ENCODE measurements at regions not wholly inside any gene's neighbourhood (a gene's known extent, or its start where the extent isn't known, plus 50 kb on each side); places are given as distances from the start of the nearest gene placed in this dataset.

GRCh38 chr20:58011947-58012610 is 216.4 kb downstream of the ANKRD60 start:
- H3K36me3 Mint-ChIP-seq (ENCODE audit: insufficient read depth in 2 of 2), result no peaks in the 10 kb centered on the region
- H3K9me3 Mint-ChIP-seq, result no peaks in the 10 kb centered on the region
- peaks cover 20% of the 10 kb centered on the region for H3K4me1 Mint-ChIP-seq (ENCODE audit: low read depth)
- peaks cover 83% of the 10 kb centered on the region for H3K27me3 Mint-ChIP-seq (ENCODE audit: low read depth)
- ATAC-seq (replicated peaks in 1 of 2), result no peak
- no peak overlapping the region for H3K27ac Mint-ChIP-seq
- no peak for DNase-seq
- no peak overlapping the region for H3K4me3 Mint-ChIP-seq

- ATAC-seq (replicated peaks in 1 of 2) (no peak), DNase-seq (no peak)
- Mint-ChIP-seq H3K36me3 (ENCODE audit: insufficient read depth in 2 of 2) (no peaks in the 10 kb centered on the region), H3K4me1 (ENCODE audit: low read depth) (peaks cover 19% of the 10 kb centered on the region), H3K27me3 (ENCODE audit: low read depth) (peaks cover 78% of the 10 kb centered on the region), H3K4me3 (no peak overlapping the region), H3K9me3 (no peaks in the 10 kb centered on the region), H3K27ac (no peak overlapping the region)
These were observed 217.1 kb downstream of the ANKRD60 start for GRCh38 chr20:58011106-58011946.

DNA sequence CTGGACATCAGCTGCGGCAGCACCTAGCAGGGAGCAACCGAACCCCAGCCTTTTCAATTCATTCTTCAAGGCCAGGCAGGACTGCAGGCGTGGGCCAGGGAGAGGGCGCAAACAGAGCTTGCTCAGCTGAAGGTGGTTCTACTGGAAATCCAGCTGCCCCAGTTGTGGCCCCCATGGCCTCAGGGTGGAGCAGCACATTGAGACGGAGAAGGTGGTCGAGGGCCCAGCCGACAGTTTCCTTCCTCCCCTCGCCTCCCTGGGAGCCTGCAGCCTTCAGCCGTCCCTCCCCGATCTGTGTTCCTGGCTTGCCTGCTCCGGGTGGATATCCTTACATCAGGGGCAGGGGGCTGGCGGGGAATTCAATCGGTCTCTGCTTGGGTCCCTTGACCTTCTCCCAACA is 217.8 kb downstream of the ANKRD60 start:
- Mint-ChIP-seq H3K27me3 (ENCODE audit: low read depth) (peaks cover 72% of the 10 kb centered on the region), H3K27ac (no peak overlapping the region), H3K4me1 (ENCODE audit: low read depth) (peaks cover 17% of the 10 kb centered on the region), H3K36me3 (ENCODE audit: insufficient read depth in 2 of 2) (no peaks in the 10 kb centered on the region), H3K9me3 (no peaks in the 10 kb centered on the region), H3K4me3 (no peak overlapping the region)
- no peak for DNase-seq
- ATAC-seq (replicated peaks in 1 of 2), result no peak

DNA sequence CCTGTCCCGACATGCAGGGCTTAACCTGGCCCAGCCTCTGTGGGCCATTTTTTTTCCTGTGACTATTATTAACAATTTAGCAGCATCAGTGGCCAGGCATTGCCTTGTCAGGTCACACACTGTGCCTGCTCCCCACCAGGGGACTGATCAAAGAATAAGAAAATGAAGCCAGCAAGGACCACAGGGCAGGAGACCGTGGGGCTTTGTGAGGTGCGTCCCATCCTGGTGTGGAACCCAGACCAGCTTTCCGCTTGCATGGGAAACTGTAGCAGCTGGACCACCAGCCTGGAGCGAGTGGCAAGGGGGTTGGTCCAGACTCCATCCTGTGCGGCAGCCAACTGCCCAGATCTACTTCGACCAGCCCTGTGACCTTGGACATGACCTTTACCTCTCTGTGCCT is 218.3 kb downstream of the ANKRD60 start:
- Mint-ChIP-seq H3K9me3 (no peaks in the 10 kb centered on the region), H3K36me3 (ENCODE audit: insufficient read depth in 2 of 2) (no peaks in the 10 kb centered on the region)
- ATAC-seq (replicated peaks in 1 of 2), result no peak

GRCh38 chr20:58008866-58009265 is 219.6 kb downstream of the ANKRD60 start:
- no peak overlapping the region for H3K4me3 Mint-ChIP-seq
- H3K4me1 Mint-ChIP-seq (ENCODE audit: low read depth), result peaks cover under 1% of the 10 kb centered on the region
- no peak for DNase-seq
- H3K27me3 Mint-ChIP-seq (ENCODE audit: low read depth), result peaks cover 59% of the 10 kb centered on the region
- no peaks in the 10 kb centered on the region for H3K36me3 Mint-ChIP-seq (ENCODE audit: insufficient read depth in 2 of 2)
- H3K9me3 Mint-ChIP-seq, result no peaks in the 10 kb centered on the region
- no peak overlapping the region for H3K27ac Mint-ChIP-seq
- no peak for ATAC-seq (replicated peaks in 1 of 2)

More for the DNA sequence above, 218.3 kb downstream of the ANKRD60 start:
- Mint-ChIP-seq H3K27me3 (ENCODE audit: low read depth) (peaks cover 69% of the 10 kb centered on the region), H3K27ac (no peak overlapping the region), H3K4me1 (ENCODE audit: low read depth) (peaks cover 14% of the 10 kb centered on the region), H3K4me3 (no peak overlapping the region)
- no peak for DNase-seq

GRCh38 chr20:58008413-58008812 is 220.0 kb downstream of the ANKRD60 start:
- H3K9me3 Mint-ChIP-seq, result no peaks in the 10 kb centered on the region
- H3K4me3 Mint-ChIP-seq, result no peak overlapping the region
- DNase-seq (no peak), ATAC-seq (replicated peaks in 1 of 2) (no peak)
- H3K27ac Mint-ChIP-seq, result no peak overlapping the region
- peaks cover 56% of the 10 kb centered on the region for H3K27me3 Mint-ChIP-seq (ENCODE audit: low read depth)
- no peaks in the 10 kb centered on the region for H3K36me3 Mint-ChIP-seq (ENCODE audit: insufficient read depth in 2 of 2)
- no peaks in the 10 kb centered on the region for H3K4me1 Mint-ChIP-seq (ENCODE audit: low read depth)

GRCh38 chr20:58007947-58008346 is 220.5 kb downstream of the ANKRD60 start:
- Mint-ChIP-seq H3K27me3 (ENCODE audit: low read depth) (peaks cover 52% of the 10 kb centered on the region), H3K27ac (no peak overlapping the region), H3K9me3 (no peaks in the 10 kb centered on the region), H3K36me3 (ENCODE audit: insufficient read depth in 2 of 2) (no peaks in the 10 kb centered on the region), H3K4me1 (ENCODE audit: low read depth) (no peaks in the 10 kb centered on the region), H3K4me3 (no peak overlapping the region)
- DNase-seq (no peak), ATAC-seq (replicated peaks in 1 of 2) (no peak)

- peaks cover 38% of the 10 kb centered on the region for H3K27me3 Mint-ChIP-seq (ENCODE audit: low read depth)
- no peaks in the 10 kb centered on the region for H3K4me1 Mint-ChIP-seq (ENCODE audit: low read depth)
- DNase-seq (no peak), ATAC-seq (replicated peaks in 1 of 2) (no peak)
- no peak overlapping the region for H3K4me3 Mint-ChIP-seq
- H3K9me3 Mint-ChIP-seq, result no peaks in the 10 kb centered on the region
- H3K36me3 Mint-ChIP-seq (ENCODE audit: insufficient read depth in 2 of 2), result no peaks in the 10 kb centered on the region
- no peak overlapping the region for H3K27ac Mint-ChIP-seq
These were observed 221.8 kb downstream of the ANKRD60 start for GRCh38 chr20:58006346-58007316.

- no peak for ATAC-seq (replicated peaks in 1 of 2)
- no peak overlapping the region for H3K4me3 Mint-ChIP-seq
These were observed 222.7 kb downstream of the ANKRD60 start for GRCh38 chr20:58005581-58006345.

DNA sequence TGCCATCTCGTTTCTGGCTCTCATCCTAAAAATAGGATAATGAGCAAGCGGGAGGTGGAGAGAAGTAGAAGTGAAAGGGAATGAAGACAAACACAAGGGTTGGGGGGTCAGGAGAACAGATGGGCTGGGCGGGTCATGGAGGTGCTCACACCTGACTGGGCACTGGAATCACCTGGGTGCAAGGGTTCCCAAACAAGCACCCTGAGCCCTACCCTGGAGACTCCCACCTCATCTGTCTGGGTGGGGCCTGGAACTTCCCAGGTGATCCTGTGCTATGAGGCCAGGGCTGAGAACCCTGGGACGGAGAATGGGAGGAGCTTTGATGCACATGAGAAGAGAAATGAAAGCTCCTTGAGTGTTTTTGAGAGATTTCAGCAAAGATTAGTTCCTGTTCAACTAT is 223.6 kb downstream of the ANKRD60 start:
- ATAC-seq (replicated peaks in 1 of 2) (no peak), DNase-seq (no peak)
- H3K27me3 Mint-ChIP-seq (ENCODE audit: low read depth), result peaks cover 28% of the 10 kb centered on the region
- no peaks in the 10 kb centered on the region for H3K4me1 Mint-ChIP-seq (ENCODE audit: low read depth)
- no peaks in the 10 kb centered on the region for H3K9me3 Mint-ChIP-seq
- H3K36me3 Mint-ChIP-seq (ENCODE audit: insufficient read depth in 2 of 2), result no peaks in the 10 kb centered on the region
- no peak overlapping the region for H3K27ac Mint-ChIP-seq
- no peak overlapping the region for H3K4me3 Mint-ChIP-seq

More at GRCh38 chr20:58005581-58006345, 222.7 kb downstream of the ANKRD60 start:
- H3K36me3 Mint-ChIP-seq (ENCODE audit: insufficient read depth in 2 of 2), result no peaks in the 10 kb centered on the region
- no peaks in the 10 kb centered on the region for H3K4me1 Mint-ChIP-seq (ENCODE audit: low read depth)
- H3K27me3 Mint-ChIP-seq (ENCODE audit: low read depth), result peaks cover 30% of the 10 kb centered on the region
- no peak for DNase-seq
- H3K27ac Mint-ChIP-seq, result no peak overlapping the region
- H3K9me3 Mint-ChIP-seq, result no peaks in the 10 kb centered on the region

GRCh38 chr20:58004146-58004545 is 224.3 kb downstream of the ANKRD60 start:
- no peaks in the 10 kb centered on the region for H3K9me3 Mint-ChIP-seq
- peaks cover 4% of the 10 kb centered on the region for H3K4me1 Mint-ChIP-seq (ENCODE audit: low read depth)
- H3K27ac Mint-ChIP-seq, result no peak overlapping the region

GRCh38 chr20:58003525-58003924 is 224.9 kb downstream of the ANKRD60 start:
- peaks cover 14% of the 10 kb centered on the region for H3K27me3 Mint-ChIP-seq (ENCODE audit: low read depth)
- H3K36me3 Mint-ChIP-seq (ENCODE audit: insufficient read depth in 2 of 2), result no peaks in the 10 kb centered on the region
- no peaks in the 10 kb centered on the region for H3K9me3 Mint-ChIP-seq
- DNase-seq (no peak), ATAC-seq (replicated peaks in 1 of 2) (no peak)
- H3K4me1 Mint-ChIP-seq (ENCODE audit: low read depth), result peaks cover 11% of the 10 kb centered on the region
- no peak overlapping the region for H3K27ac Mint-ChIP-seq
- no peak overlapping the region for H3K4me3 Mint-ChIP-seq

More at GRCh38 chr20:58004146-58004545, 224.3 kb downstream of the ANKRD60 start:
- ATAC-seq (replicated peaks in 1 of 2) (no peak), DNase-seq (no peak)
- Mint-ChIP-seq H3K4me3 (no peak overlapping the region), H3K36me3 (ENCODE audit: insufficient read depth in 2 of 2) (no peaks in the 10 kb centered on the region), H3K27me3 (ENCODE audit: low read depth) (peaks cover 20% of the 10 kb centered on the region)

Data from activated T-cell treated with anti-CD3 and anti-CD28 coated beads, Interleukin-2, amount 50 U/mL, for 72 hours (primary cell).